ENCODE measurements at regions not wholly inside any gene's neighbourhood (a gene's known extent, or its start where the extent isn't known, plus 50 kb on each side); places are given as distances from the start of the nearest gene placed in this dataset.

DNA sequence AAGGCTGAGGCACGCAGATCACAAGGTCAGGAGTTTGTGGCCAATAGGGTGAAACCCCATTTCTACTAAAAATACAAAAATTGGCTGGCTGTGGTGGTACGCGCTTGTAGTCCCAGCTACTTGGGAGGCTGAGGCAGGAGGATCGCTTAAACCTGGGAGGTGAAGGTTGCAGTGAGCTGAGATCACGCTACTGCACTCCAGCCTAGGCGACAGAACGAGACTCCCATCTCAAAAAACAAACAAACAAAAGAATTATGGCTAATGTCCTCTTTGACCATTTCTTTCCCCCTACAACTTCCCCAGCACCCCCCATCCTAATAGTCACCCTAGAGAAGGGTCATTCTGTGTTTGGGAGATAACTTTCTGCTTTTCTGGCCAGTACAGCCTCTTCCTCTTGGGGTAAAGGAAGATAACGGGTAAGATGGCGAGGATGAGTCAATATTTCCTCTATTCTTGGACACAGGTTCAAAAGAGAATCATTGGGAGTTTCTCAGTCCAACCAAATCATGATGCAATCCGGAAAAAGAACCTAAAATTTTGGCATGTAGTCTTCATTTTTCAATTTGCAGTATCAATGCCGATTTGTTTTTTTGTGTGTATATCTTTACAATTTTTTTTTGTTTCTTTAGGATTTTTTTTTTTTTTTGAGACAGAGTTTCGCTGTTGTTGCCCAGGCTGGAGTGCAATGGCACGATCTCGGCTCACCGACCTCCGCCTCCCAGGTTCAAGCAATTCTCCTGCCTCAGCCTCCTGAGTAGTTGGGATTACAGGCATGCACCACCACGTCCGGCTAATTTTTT lies 107.6 kb upstream of the MED13 start:
- Mint-ChIP-seq H3K4me1 (no peaks in the 10 kb centered on the region), H3K27me3 (ENCODE audit: low read depth) (no peaks in the 10 kb centered on the region), H3K36me3 (ENCODE audit: low read depth) (no peaks in the 10 kb centered on the region), H3K27ac (ENCODE audit: unreplicated experiment) (no peak overlapping the region), H3K4me3 (no peak overlapping the region), H3K9me3 (no peaks in the 10 kb centered on the region)
- TF ChIP-seq, protein P1, sequence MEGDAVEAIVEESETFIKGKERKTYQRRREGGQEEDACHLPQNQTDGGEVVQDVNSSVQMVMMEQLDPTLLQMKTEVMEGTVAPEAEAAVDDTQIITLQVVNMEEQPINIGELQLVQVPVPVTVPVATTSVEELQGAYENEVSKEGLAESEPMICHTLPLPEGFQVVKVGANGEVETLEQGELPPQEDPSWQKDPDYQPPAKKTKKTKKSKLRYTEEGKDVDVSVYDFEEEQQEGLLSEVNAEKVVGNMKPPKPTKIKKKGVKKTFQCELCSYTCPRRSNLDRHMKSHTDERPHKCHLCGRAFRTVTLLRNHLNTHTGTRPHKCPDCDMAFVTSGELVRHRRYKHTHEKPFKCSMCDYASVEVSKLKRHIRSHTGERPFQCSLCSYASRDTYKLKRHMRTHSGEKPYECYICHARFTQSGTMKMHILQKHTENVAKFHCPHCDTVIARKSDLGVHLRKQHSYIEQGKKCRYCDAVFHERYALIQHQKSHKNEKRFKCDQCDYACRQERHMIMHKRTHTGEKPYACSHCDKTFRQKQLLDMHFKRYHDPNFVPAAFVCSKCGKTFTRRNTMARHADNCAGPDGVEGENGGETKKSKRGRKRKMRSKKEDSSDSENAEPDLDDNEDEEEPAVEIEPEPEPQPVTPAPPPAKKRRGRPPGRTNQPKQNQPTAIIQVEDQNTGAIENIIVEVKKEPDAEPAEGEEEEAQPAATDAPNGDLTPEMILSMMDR (conservative IDR thresholded peaks at IDR 0.05), result no peak
- DNase-seq (ENCODE audit: low read depth, low spot score), result no peak

- DNase-seq (ENCODE audit: low read depth, low spot score), result no peak
- H3K27me3 Mint-ChIP-seq (ENCODE audit: low read depth), result no peaks in the 10 kb centered on the region
- TF ChIP-seq, protein P1 (conservative IDR thresholded peaks at IDR 0.05), result no peak
- H3K36me3 Mint-ChIP-seq (ENCODE audit: low read depth), result no peaks in the 10 kb centered on the region
- no peaks in the 10 kb centered on the region for H3K9me3 Mint-ChIP-seq
- H3K4me3 Mint-ChIP-seq, result no peak overlapping the region
- H3K27ac Mint-ChIP-seq (ENCODE audit: unreplicated experiment), result no peak overlapping the region
- H3K4me1 Mint-ChIP-seq, result no peaks in the 10 kb centered on the region
Observed at GRCh38 chr17:62167076-62167475, 102.0 kb upstream of the MED13 start.

DNA sequence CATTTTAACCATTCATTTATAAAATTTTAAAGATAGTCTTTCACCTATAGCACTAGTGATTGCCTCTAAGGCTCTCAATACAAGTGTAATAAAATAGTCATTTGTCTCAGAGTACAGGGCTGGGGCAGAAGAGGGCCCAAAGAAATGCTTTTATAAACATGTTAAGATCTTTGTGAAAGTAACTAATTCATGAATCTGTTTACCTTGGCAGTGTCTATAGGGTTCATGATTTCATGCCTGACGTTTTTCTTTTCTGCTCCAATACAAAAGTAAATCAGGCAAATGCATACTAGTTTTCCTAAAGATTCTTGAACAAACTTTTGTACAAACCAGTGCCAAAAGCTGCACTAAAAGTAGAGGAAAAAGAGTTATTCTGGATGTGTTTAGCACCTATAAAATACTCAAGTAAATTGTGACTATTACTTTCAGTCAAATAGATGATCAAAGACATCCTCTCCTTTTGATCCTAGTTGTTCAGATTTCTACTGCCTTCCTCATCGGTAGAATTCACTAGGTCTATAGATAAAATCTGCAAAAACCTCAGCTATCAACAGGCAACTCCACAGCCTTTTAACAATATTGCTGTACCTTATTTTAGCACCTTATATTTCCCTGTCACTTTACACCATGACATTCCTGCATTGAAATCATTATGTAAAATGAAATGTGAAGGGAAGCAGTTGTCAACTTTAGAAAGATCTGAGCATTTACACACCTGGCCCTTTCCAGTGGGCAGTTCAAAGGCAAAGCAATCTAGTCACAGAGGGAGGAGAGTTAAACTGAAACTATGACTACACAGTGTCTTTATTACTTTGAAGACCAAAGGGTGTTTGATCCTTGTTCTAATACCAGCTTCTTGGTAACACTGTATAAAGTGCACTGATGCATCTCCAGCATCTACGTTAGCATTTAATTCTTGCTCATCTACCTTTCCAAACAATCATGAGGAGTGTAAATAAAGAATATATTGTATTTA lies 100.0 kb upstream of the MED13 start:
- no peaks in the 10 kb centered on the region for H3K4me1 Mint-ChIP-seq
- no peaks in the 10 kb centered on the region for H3K9me3 Mint-ChIP-seq
- H3K27me3 Mint-ChIP-seq (ENCODE audit: low read depth), result no peaks in the 10 kb centered on the region
- H3K27ac Mint-ChIP-seq (ENCODE audit: unreplicated experiment), result no peak overlapping the region
- H3K36me3 Mint-ChIP-seq (ENCODE audit: low read depth), result no peaks in the 10 kb centered on the region
- H3K4me3 Mint-ChIP-seq, result no peak overlapping the region
- TF ChIP-seq, protein P1 (conservative IDR thresholded peaks at IDR 0.05), result no peak
- no peak for DNase-seq (ENCODE audit: low read depth, low spot score)

GRCh38 chr17:62163847-62164246 lies 98.8 kb upstream of the MED13 start:
- no peak overlapping the region for H3K27ac Mint-ChIP-seq (ENCODE audit: unreplicated experiment)
- H3K4me1 Mint-ChIP-seq, result no peaks in the 10 kb centered on the region
- DNase-seq (ENCODE audit: low read depth, low spot score), result no peak
- TF ChIP-seq, protein P1 (conservative IDR thresholded peaks at IDR 0.05), result no peak
- H3K4me3 Mint-ChIP-seq, result no peak overlapping the region
- H3K9me3 Mint-ChIP-seq, result no peaks in the 10 kb centered on the region
- no peaks in the 10 kb centered on the region for H3K27me3 Mint-ChIP-seq (ENCODE audit: low read depth)
- H3K36me3 Mint-ChIP-seq (ENCODE audit: low read depth), result no peaks in the 10 kb centered on the region

DNA sequence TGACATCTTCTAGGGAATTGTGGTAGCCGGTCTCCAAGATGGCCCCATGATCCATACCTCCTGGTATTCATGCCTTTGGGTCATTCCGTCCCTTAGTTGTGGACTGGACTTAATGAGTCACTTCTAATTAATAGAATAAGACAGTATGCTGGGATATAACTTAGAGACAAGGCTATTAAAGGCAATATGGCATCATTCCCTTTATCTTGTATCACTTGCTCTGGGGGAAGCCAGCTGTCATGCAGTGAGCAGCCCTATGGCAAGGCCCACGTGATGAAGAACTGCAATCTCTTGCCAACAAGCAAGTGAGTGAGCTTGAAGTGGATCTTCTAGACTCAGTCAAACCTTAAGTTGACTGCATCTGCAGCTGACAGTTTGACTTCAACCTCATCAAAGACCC lies 97.8 kb upstream of the MED13 start:
- Mint-ChIP-seq H3K27ac (ENCODE audit: unreplicated experiment) (no peak overlapping the region), H3K4me1 (no peaks in the 10 kb centered on the region), H3K9me3 (no peaks in the 10 kb centered on the region), H3K36me3 (ENCODE audit: low read depth) (no peaks in the 10 kb centered on the region), H3K4me3 (no peak overlapping the region), H3K27me3 (ENCODE audit: low read depth) (no peaks in the 10 kb centered on the region)
- TF ChIP-seq, protein P1 (conservative IDR thresholded peaks at IDR 0.05), result no peak
- no peak for DNase-seq (ENCODE audit: low read depth, low spot score)

Measured in neural crest cell (in vitro differentiated cells).